Colonic mucosa (tissue), 4 donors: ENCODE measurements at regions not wholly inside any gene's neighbourhood (a gene's known extent, or its start where the extent isn't known, plus 50 kb on each side); places are given as distances from the start of the nearest gene placed in this dataset.

Experiments
- DNase-seq: peaks from one replicate; pipeline ENCODE4 v3.0.0-alpha.2; 2020
- H3K27ac ChIP-seq: fragments of 200-600 bp; one replicate; pipeline ENCODE4 v1.8.0; 2021
- H3K27me3 ChIP-seq: fragments of 200-600 bp; one replicate; pipeline ENCODE4 v1.8.0; 2021
- H3K36me3 ChIP-seq: fragments of 200-600 bp; one replicate; pipeline ENCODE4 v1.8.0; 2021
- H3K4me1 ChIP-seq: fragments of 200-600 bp; one replicate; pipeline ENCODE4 v1.8.0; 2021; ENCODE audit warnings: mild to moderate bottlenecking
- H3K4me3 ChIP-seq: fragments of 200-600 bp; one replicate; pipeline ENCODE4 v1.8.0; 2021
- H3K9ac ChIP-seq, 2 donors: one replicate each; pipeline ENCODE4 v1.7.0; 2013; ENCODE audit warnings: control low read depth in 2 of 2, low read depth in 2 of 2, low read length in 2 of 2
- H3K9me3 ChIP-seq: fragments of 200-600 bp; one replicate; pipeline ENCODE4 v1.8.0; 2021
- intact Hi-C: fragments of 100-400 bp; cut with DNase I; formaldehyde crosslinking; loops from one replicate; pipeline ENCODE4 v1.14.1; 2022
- TF ChIP-seq, protein P1 (sequence below): fragments of 200-600 bp; IDR thresholded peaks from one replicate; pipeline ENCODE4 v1.8.0; 2022; ENCODE audit warnings: antibody characterized with exemption, mild to moderate bottlenecking
- donor health status: healthy.
- donor health status: DM: no; HTN: no; CAD: no.
- donor health status: DM: no; HTN: no; CAD: no.

DNA sequence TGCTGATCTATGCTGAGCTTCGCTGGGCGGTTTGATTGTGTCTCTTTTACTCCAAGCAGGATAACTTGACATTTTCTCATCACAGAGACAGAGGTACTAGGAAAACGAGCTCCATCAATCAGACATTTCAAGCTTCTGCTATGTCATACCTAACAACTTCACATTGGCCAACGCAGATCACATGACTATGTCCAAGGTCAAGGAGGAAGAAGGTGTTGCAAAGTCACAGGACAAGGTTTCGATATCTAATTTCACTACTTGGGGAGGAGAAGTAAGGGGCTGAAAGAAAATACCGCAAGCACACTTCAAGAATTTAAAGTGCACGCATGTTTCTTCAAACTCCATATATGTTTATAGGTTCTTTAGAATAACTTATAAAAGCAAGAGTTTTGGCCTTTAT lies 425.8 kb downstream of the CHL1 start:
- Histone ChIP-seq H3K9ac (no peak overlapping the region), H3K36me3 (no peaks in the 10 kb centered on the region), H3K4me1 (no peaks in the 10 kb centered on the region), H3K27me3 (no peaks in the 10 kb centered on the region), H3K9me3 (no peaks in the 10 kb centered on the region), H3K4me3 (no peak overlapping the region), H3K27ac (no peak overlapping the region)
- no peak for DNase-seq
- TF ChIP-seq, protein P1, sequence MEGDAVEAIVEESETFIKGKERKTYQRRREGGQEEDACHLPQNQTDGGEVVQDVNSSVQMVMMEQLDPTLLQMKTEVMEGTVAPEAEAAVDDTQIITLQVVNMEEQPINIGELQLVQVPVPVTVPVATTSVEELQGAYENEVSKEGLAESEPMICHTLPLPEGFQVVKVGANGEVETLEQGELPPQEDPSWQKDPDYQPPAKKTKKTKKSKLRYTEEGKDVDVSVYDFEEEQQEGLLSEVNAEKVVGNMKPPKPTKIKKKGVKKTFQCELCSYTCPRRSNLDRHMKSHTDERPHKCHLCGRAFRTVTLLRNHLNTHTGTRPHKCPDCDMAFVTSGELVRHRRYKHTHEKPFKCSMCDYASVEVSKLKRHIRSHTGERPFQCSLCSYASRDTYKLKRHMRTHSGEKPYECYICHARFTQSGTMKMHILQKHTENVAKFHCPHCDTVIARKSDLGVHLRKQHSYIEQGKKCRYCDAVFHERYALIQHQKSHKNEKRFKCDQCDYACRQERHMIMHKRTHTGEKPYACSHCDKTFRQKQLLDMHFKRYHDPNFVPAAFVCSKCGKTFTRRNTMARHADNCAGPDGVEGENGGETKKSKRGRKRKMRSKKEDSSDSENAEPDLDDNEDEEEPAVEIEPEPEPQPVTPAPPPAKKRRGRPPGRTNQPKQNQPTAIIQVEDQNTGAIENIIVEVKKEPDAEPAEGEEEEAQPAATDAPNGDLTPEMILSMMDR, result no peak
- intact Hi-C loops, result no loop called here

DNA sequence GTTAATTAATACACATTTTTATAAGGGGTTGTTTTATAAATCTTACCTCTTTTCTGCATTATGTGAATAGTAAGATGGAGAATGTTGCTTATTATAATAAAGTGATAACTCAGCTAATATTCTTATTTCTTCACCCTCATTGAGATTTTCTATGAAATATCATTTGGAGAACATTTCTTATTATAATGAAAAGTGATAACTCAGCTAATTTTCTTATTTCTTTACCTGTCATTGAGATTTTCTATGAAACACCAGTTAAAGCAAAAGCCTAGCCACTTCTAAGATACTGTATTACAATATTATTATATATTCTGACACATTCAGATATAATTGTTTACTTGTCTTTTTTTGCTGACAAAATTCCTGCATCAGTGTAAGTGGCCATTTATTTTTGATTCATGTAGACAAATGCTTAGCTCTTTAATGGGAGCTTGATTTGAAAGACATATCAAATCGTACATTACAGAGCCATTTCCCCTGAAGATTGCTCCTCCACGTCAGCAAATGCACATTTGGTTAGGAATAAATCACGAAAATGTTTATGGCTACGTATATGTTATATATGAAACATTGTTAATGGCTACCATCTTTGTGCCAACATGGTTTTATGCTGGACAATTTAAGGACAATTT lies 427.5 kb downstream of the CHL1 start:
- H3K27ac ChIP-seq, result no peak overlapping the region
- no peaks in the 10 kb centered on the region for H3K36me3 ChIP-seq
- H3K9me3 ChIP-seq, result no peaks in the 10 kb centered on the region
- DNase-seq, result no peak
- H3K4me1 ChIP-seq, result no peaks in the 10 kb centered on the region
- H3K27me3 ChIP-seq, result no peaks in the 10 kb centered on the region
- H3K4me3 ChIP-seq, result no peak overlapping the region
- intact Hi-C loops, result no loop called here
- TF ChIP-seq, protein P1, result no peak
- H3K9ac ChIP-seq, result no peak overlapping the region

DNA sequence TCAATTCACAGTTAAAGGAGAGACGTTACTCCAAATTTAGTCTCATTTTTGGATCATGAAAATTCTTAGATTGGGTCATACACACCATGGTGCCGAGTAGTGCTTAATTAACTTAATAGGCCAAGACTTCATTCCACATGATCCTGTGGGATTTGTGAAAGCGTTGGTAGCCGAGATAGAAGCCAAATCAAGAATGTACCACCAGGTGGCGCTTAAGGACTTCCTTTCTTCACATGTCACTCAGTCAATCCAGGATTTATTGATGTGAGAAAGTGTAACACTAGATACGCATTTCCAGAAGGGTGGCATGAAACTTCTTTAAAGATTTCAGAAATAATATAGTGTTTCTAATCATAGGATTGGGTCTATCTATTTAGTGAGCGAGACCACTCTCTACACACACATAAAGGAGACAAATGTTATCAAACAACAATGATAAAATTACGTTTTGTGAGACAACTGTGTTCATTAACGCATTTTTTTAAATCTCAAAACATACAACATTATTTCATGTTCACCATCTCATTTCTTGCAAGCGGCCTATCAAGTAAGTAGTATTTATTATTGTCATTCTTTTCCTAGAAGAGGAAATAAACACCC lies 436.1 kb downstream of the CHL1 start:
- H3K4me1 ChIP-seq, result no peaks in the 10 kb centered on the region
- peak; percentile 50 for DNase-seq
- no peak overlapping the region for H3K27ac ChIP-seq
- intact Hi-C loops, result no loop called here
- TF ChIP-seq, protein P1, result peak; percentile 48
- H3K9me3 ChIP-seq, result no peaks in the 10 kb centered on the region
- no peak overlapping the region for H3K4me3 ChIP-seq
- H3K27me3 ChIP-seq, result no peaks in the 10 kb centered on the region
- no peaks in the 10 kb centered on the region for H3K36me3 ChIP-seq
- H3K9ac ChIP-seq, result no peak overlapping the region

DNA sequence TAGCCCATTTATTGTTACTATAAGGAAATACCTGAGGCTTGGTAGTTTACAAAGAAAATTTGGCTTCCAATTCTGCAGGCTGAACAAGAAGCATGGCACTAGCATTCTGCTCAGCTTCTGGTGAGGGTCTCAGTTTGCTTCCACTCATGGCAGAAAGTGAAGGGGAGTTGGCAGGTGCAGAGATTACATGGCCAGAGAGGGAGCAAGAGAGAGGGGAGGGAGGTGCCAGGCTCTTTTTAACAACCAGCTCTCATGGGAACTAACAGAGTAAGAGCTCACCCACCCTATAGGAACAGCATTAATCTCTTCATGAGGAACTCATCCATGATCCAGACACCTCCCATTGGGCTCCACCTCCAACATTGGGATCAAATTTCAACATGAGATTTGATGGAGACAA lies 437.9 kb downstream of the CHL1 start:
- no peak for DNase-seq
- Histone ChIP-seq H3K27ac (no peak overlapping the region), H3K4me1 (no peaks in the 10 kb centered on the region), H3K9ac (no peak overlapping the region), H3K27me3 (no peaks in the 10 kb centered on the region), H3K9me3 (no peaks in the 10 kb centered on the region), H3K36me3 (no peaks in the 10 kb centered on the region), H3K4me3 (no peak overlapping the region)
- TF ChIP-seq, protein P1, result no peak
- intact Hi-C loops, result no loop called here

DNA sequence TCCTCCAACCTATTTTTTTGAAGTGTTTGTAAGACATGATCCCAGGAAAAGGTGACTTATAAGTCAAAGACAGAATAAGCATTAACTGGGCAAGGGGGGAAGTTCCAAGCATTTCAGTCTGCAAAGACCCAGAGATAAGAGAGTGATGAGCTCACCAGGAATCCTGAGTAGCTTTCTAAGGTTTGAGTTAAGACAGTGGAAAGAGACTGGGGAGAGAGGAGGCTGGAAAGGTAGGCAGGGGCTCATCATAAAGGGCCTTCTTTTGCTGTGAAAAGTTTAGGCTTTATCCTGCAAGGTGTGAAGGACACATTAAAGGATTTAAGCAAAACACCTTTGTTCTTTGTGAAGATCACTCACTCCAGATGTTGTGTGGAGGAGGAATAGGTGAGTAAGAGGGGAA lies 438.8 kb downstream of the CHL1 start:
- Histone ChIP-seq H3K4me1 (no peaks in the 10 kb centered on the region), H3K4me3 (no peak overlapping the region), H3K27ac (no peak overlapping the region), H3K9ac (no peak overlapping the region), H3K27me3 (no peaks in the 10 kb centered on the region), H3K9me3 (no peaks in the 10 kb centered on the region), H3K36me3 (no peaks in the 10 kb centered on the region)
- intact Hi-C loops, result no loop called here
- no peak for DNase-seq
- TF ChIP-seq, protein P1, result no peak
